H9 (cell line): ENCODE measurements at regions not wholly inside any gene's neighbourhood (a gene's known extent, or its start where the extent isn't known, plus 50 kb on each side); places are given as distances from the start of the nearest gene placed in this dataset.

ENCODE experiments used
- DNase-seq: peaks from one replicate; pipeline ENCODE4 v3.0.0-alpha.2; 2017
- H2AFZ ChIP-seq: one replicate; pipeline ENCODE4 v1.6.1; 2013; ENCODE audit warnings: mild to moderate bottlenecking, low read length, control low read depth, moderate library complexity
- H2AK5ac ChIP-seq: 2 replicates; pipeline ENCODE4 v1.6.1; 2013; ENCODE audit warnings: low read length, control low read depth, mixed read lengths; ENCODE audit not compliant: insufficient read length
- H2BK120ac ChIP-seq: one replicate; pipeline ENCODE4 v1.6.1; 2013; ENCODE audit warnings: low read depth, mild to moderate bottlenecking, low read length, control low read depth, inconsistent platforms; ENCODE audit not compliant: poor library complexity, severe bottlenecking
- H2BK12ac ChIP-seq: 2 replicates; pipeline ENCODE4 v1.6.1; 2013; ENCODE audit warnings: low read length, control low read depth, mixed read lengths, low read depth; ENCODE audit not compliant: insufficient read length
- H2BK15ac ChIP-seq: 2 replicates; pipeline ENCODE4 v1.6.1; 2013; ENCODE audit warnings: low read depth, low read length, control low read depth
- H2BK20ac ChIP-seq: one replicate; pipeline ENCODE4 v1.6.1; 2013; ENCODE audit warnings: low read depth, mild to moderate bottlenecking, low read length, control low read depth, inconsistent platforms; ENCODE audit not compliant: poor library complexity, severe bottlenecking
- H2BK5ac ChIP-seq: 2 replicates; pipeline ENCODE4 v1.6.1; 2013; ENCODE audit warnings: low read length, control low read depth, mixed read lengths; ENCODE audit not compliant: insufficient read length
- H3K14ac ChIP-seq: 2 replicates; pipeline ENCODE4 v1.6.1; 2013; ENCODE audit warnings: low read length, control low read depth; ENCODE audit not compliant: insufficient read depth
- H3K18ac ChIP-seq: 2 replicates; pipeline ENCODE4 v1.6.1; 2013; ENCODE audit warnings: low read depth, mild to moderate bottlenecking, mixed read lengths, low read length, control low read depth; ENCODE audit not compliant: insufficient read length
- H3K23ac ChIP-seq: 2 replicates; pipeline ENCODE4 v1.6.1; 2013; ENCODE audit warnings: low read length, control low read depth, mixed read lengths, low read depth; ENCODE audit not compliant: insufficient read length
- H3K23me2 ChIP-seq: 2 replicates; pipeline ENCODE4 v1.6.1; 2013; ENCODE audit warnings: low read depth, mild to moderate bottlenecking, mixed read lengths, low read length, control low read depth; ENCODE audit not compliant: insufficient read length, poor library complexity, severe bottlenecking
- H3K27ac ChIP-seq: 2 replicates; pipeline ENCODE4 v1.5.1; 2013; ENCODE audit warnings: low read length, control low read depth, mixed read lengths, low read depth; ENCODE audit not compliant: insufficient read length
- H3K27me3 ChIP-seq: 2 replicates; pipeline ENCODE4 v1.6.1; 2013; ENCODE audit warnings: low read length, control low read depth, inconsistent platforms; ENCODE audit not compliant: insufficient read depth
- H3K4ac ChIP-seq: 2 replicates; pipeline ENCODE4 v1.6.1; 2013; ENCODE audit warnings: low read depth, mild to moderate bottlenecking, control low read depth, inconsistent platforms, low read length, moderate library complexity
- H3K4me1 ChIP-seq: 2 replicates; pipeline ENCODE4 v1.6.1; 2013; ENCODE audit warnings: low read length, control low read depth, inconsistent platforms; ENCODE audit not compliant: insufficient read depth
- H3K4me2 ChIP-seq: 2 replicates; pipeline ENCODE4 v1.6.1; 2013; ENCODE audit warnings: low read length, control low read depth, mixed read lengths; ENCODE audit not compliant: insufficient read length, insufficient read depth
- H3K56ac ChIP-seq: 2 replicates; pipeline ENCODE4 v1.6.1; 2013; ENCODE audit warnings: low read depth, mild to moderate bottlenecking, mixed read lengths, low read length, control low read depth; ENCODE audit not compliant: insufficient read length
- H3K79me1 ChIP-seq: 2 replicates; pipeline ENCODE4 v1.6.1; 2013; ENCODE audit warnings: low read depth, mild to moderate bottlenecking, moderate library complexity, low read length, control low read depth, inconsistent platforms; ENCODE audit not compliant: insufficient read depth, poor library complexity, severe bottlenecking
- H3K79me2 ChIP-seq: 2 replicates; pipeline ENCODE4 v1.6.1; 2013; ENCODE audit warnings: low read length, control low read depth, inconsistent platforms; ENCODE audit not compliant: insufficient read depth
- H3K9ac ChIP-seq: 2 replicates; pipeline ENCODE4 v1.6.1; 2013; ENCODE audit warnings: low read length, control low read depth, mixed read lengths; ENCODE audit not compliant: insufficient read length; ENCODE audit errors: extremely low read depth
- H3K9me3 ChIP-seq: one replicate; pipeline ENCODE4 v1.6.1; 2013; ENCODE audit warnings: low read depth, low read length, inconsistent platforms; ENCODE audit not compliant: control insufficient read depth
- H3T11ph ChIP-seq: one replicate; pipeline ENCODE4 v1.6.1; 2013; ENCODE audit warnings: mild to moderate bottlenecking, low read length, control low read depth, inconsistent platforms
- H4K20me1 ChIP-seq: one replicate; pipeline ENCODE4 v1.6.1; 2013; ENCODE audit not compliant: control insufficient read depth, insufficient read length, insufficient read depth
- H4K5ac ChIP-seq: 2 replicates; pipeline ENCODE4 v1.6.1; 2013; ENCODE audit warnings: low read depth, mild to moderate bottlenecking, mixed read lengths, low read length, control low read depth; ENCODE audit not compliant: insufficient read length
- H4K8ac ChIP-seq: replicated peaks from 2 replicates; pipeline ENCODE4 v1.6.1; 2013; ENCODE audit warnings: low read length, control low read depth, mixed read lengths, low read depth; ENCODE audit not compliant: insufficient read length
- H4K91ac ChIP-seq: 2 replicates; pipeline ENCODE4 v1.6.1; 2013; ENCODE audit warnings: low read depth, mild to moderate bottlenecking, moderate library complexity, mixed read lengths, low read length, control low read depth; ENCODE audit not compliant: insufficient read length
- H3K27ac Mint-ChIP-seq, 3 experiments: 2 replicates in 2 of 3; 3 replicates in 1 of 3; pipeline ENCODE4 v1.8.0; 2020 to 2021; ENCODE audit warnings: mixed read lengths in 3 of 3, mild to moderate bottlenecking in 1 of 3, moderate library complexity in 1 of 3
- H3K27me3 Mint-ChIP-seq: 2 replicates; pipeline ENCODE4 v1.8.0; 2021; ENCODE audit warnings: low read depth, mild to moderate bottlenecking, moderate library complexity, mixed read lengths
- H3K36me3 Mint-ChIP-seq, 3 experiments: 2 replicates in 2 of 3; 3 replicates in 1 of 3; pipeline ENCODE4 v1.8.0; 2020 to 2021; ENCODE audit warnings: low read depth in 3 of 3, mixed read lengths in 3 of 3; ENCODE audit not compliant: insufficient read depth in 1 of 3
- H3K4me1 Mint-ChIP-seq, 2 experiments: 2 replicates each; pipeline ENCODE4 v1.8.0; 2020; ENCODE audit warnings: mixed read lengths in 2 of 2
- H3K4me3 Mint-ChIP-seq, 2 experiments: 2 replicates in 1 of 2; 3 replicates in 1 of 2; pipeline ENCODE4 v1.8.0; 2020 to 2021; ENCODE audit warnings: mild to moderate bottlenecking in 2 of 2, mixed read lengths in 2 of 2, moderate library complexity in 1 of 2
- H3K9me3 Mint-ChIP-seq, 2 experiments: 2 replicates in 1 of 2; 3 replicates in 1 of 2; pipeline ENCODE4 v1.8.0; 2020; ENCODE audit warnings: mild to moderate bottlenecking in 2 of 2, mixed read lengths in 2 of 2, moderate library complexity in 1 of 2
- CTCF ChIP-seq: fragments of 200-600 bp; sonication (generic); conservative IDR thresholded peaks from 3 replicates; pipeline ENCODE4 v1.8.0; 2021; ENCODE audit warnings: antibody characterized with exemption, mild to moderate bottlenecking
- WGBS: extraction: QIAGEN DNeasy Blood & Tissue Kit; methylation state at CpG from one replicate; pipeline ENCODE4 v1.1.7; 2013; ENCODE audit warnings: missing lambda C conversion rate, low lambda C conversion rate, mixed read lengths; ENCODE audit not compliant: insufficient read length; ENCODE audit errors: extremely low coverage; 5-methylcytosine and 5-hydroxymethylcytosine counted together

DNA sequence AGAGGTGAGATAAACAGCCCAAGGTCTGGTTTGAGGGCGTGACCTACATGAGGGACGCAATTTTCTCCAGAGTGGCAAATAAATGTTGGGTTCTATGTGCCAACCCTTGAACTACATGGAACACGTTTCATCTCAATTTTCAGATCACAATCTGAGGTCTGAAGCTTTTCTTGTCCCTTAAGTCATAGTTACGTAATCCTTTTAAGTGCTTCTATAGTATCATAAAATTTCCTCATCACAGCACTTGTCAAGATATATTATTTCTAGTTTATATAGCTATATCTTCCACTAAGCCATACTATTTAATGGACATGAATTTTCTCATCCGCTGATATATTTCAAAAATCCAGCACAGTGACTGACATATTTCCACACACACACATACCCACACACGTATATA lies 53.1 kb upstream of the GRIN3A start:
- H3K27ac Mint-ChIP-seq, result no peak overlapping the region
- Histone ChIP-seq H3K27me3 (no peaks in the 10 kb centered on the region), H2AK5ac (no peak overlapping the region)

More for the DNA sequence above, 53.1 kb upstream of the GRIN3A start:
- H3K9me3 ChIP-seq, result no peaks in the 10 kb centered on the region
- no peak overlapping the region for H3K18ac ChIP-seq
- no peaks in the 10 kb centered on the region for H4K20me1 ChIP-seq
- no peak overlapping the region for H2BK5ac ChIP-seq
- H3K4ac ChIP-seq, result no peak overlapping the region
- no peak for DNase-seq
- no peak overlapping the region for H2BK12ac ChIP-seq
- no peaks in the 10 kb centered on the region for H3K9me3 Mint-ChIP-seq
- TF ChIP-seq CTCF, result no peak
- no peak overlapping the region for H4K8ac ChIP-seq
- peaks cover 3% of the 10 kb centered on the region for H3K27me3 Mint-ChIP-seq
- no peak overlapping the region for H2BK20ac ChIP-seq
- H2BK120ac ChIP-seq, result no peak overlapping the region
- no peaks in the 10 kb centered on the region for H3K23me2 ChIP-seq
- no peak overlapping the region for H3K56ac ChIP-seq
- no peak overlapping the region for H3K4me2 ChIP-seq
- no peaks in the 10 kb centered on the region for H3K4me1 ChIP-seq
- no peaks in the 10 kb centered on the region for H3K4me1 Mint-ChIP-seq
- no peak overlapping the region for H3K23ac ChIP-seq
- H3K27ac ChIP-seq, result no peak overlapping the region
- no peaks in the 10 kb centered on the region for H3K36me3 Mint-ChIP-seq
- H2BK15ac ChIP-seq, result no peak overlapping the region
- H2AFZ ChIP-seq, result no peak overlapping the region
- no CpG with 5 or more reads among the region's 6 CpGs for WGBS
- H4K91ac ChIP-seq, result no peak overlapping the region
- H4K5ac ChIP-seq, result no peak overlapping the region
- no peaks in the 10 kb centered on the region for H3K79me1 ChIP-seq
- H3K9ac ChIP-seq, result no peak overlapping the region
- H3K14ac ChIP-seq, result no peak overlapping the region
- H3K4me3 Mint-ChIP-seq, result no peak overlapping the region
- H3K79me2 ChIP-seq, result no peaks in the 10 kb centered on the region; the same call in 1 of the 2 replicates
- H3T11ph ChIP-seq, result no peak overlapping the region
